ENCODE measurements at regions not wholly inside any gene's neighbourhood (a gene's known extent, or its start where the extent isn't known, plus 50 kb on each side); places are given as distances from the start of the nearest gene placed in this dataset.

- 47% methylated on average over 2 of the region's 2 CpGs; no CpG with 5 or more reads in 1 of the 2 experiments for WGBS, 2 experiments (ENCODE audit: extremely low coverage in 1 of 2, insufficient coverage in 1 of 2, insufficient read length in 1 of 2, insufficient replicate concordance in 2 of 2, low coverage in 1 of 2, low lambda C conversion rate in 2 of 2, missing lambda C conversion rate in 1 of 2)
- no peak for FAIRE-seq
These were observed 421.4 kb upstream of the AUTS2 start for GRCh38 chr7:69176841-69177240.

More at GRCh38 chr7:69176841-69177240, 421.4 kb upstream of the AUTS2 start:
- no peaks in the 10 kb centered on the region for H3K27me3 ChIP-seq (replicated peaks in 1 of 4; ENCODE audit: control insufficient read depth in 3 of 4, extremely low read depth in 1 of 4, insufficient read depth in 3 of 4, low read length in 3 of 4)
- peaks cover 7 to 9% of the 10 kb centered on the region in 2 experiments; a peak in 2 of 4 replicates for H3K9me3 ChIP-seq (ENCODE audit: insufficient read depth in 2 of 2, low read depth in 1 of 2, low read length in 1 of 2)
- H3K36me3 ChIP-seq (ENCODE audit: control insufficient read depth in 2 of 4, insufficient read depth in 4 of 4, low read length in 3 of 4): no peaks in the 10 kb centered on the region
- H3K79me1 ChIP-seq (ENCODE audit: low read depth, low read length): no peaks in the 10 kb centered on the region
- no peak overlapping the region for H2BK120ac ChIP-seq (replicated peaks; ENCODE audit: low read depth, low read length)
- no peak overlapping the region for H3K4me3 ChIP-seq (ENCODE audit: extremely low read depth in 1 of 4, insufficient read depth in 2 of 4, low read depth in 3 of 4, low read length in 4 of 4)
- CTCF ChIA-PET (ENCODE audit: partially characterized antibody): no interaction called here
- no peak overlapping the region for H3K4me2 ChIP-seq (ENCODE audit: insufficient read depth in 1 of 2, low read depth in 2 of 2, low read length in 2 of 2)
- no peak overlapping the region for H3K56ac ChIP-seq (replicated peaks; ENCODE audit: insufficient read length, low read depth, low read length)
- no peaks in the 10 kb centered on the region for H4K20me1 ChIP-seq (replicated peaks in 1 of 2; ENCODE audit: control insufficient read depth in 1 of 2, insufficient read depth in 2 of 2, low read length in 2 of 2)
- no peaks in the 10 kb centered on the region for H3K79me2 ChIP-seq (ENCODE audit: control insufficient read depth in 1 of 2, insufficient read depth in 2 of 2, low read length in 2 of 2)
- H2AFZ ChIP-seq (ENCODE audit: low read length): no peak overlapping the region
- H3K23ac ChIP-seq (ENCODE audit: insufficient read length): no peak overlapping the region
- no peak for DNase-seq (ENCODE audit: low read depth in 1 of 2, low spot score in 2 of 2)
- TF ChIP-seq EP300 (IDR thresholded peaks at IDR 0.05; ENCODE audit: borderline replicate concordance in 1 of 2, low read depth in 2 of 2, low read length in 2 of 2): no peak
- H4K8ac ChIP-seq (ENCODE audit: extremely low read depth, insufficient read depth, low read length): no peak overlapping the region
- no peak overlapping the region for H2BK20ac ChIP-seq (ENCODE audit: low read length)
- H3K9ac ChIP-seq (replicated peaks in 1 of 4; ENCODE audit: extremely low read depth in 1 of 4, low read depth in 3 of 4, low read length in 3 of 4): no peak overlapping the region
- no peak overlapping the region for H3K4ac ChIP-seq (replicated peaks; ENCODE audit: insufficient read length, low read depth, low read length)
- no peak overlapping the region for H4K91ac ChIP-seq (replicated peaks; ENCODE audit: insufficient read length, low read length)
- H4K5ac ChIP-seq (ENCODE audit: insufficient read length, low read depth, low read length): no peak overlapping the region
- H3K14ac ChIP-seq (ENCODE audit: insufficient read length): no peak overlapping the region
- POLR2A ChIA-PET (ENCODE audit: partially characterized antibody): no interaction called here
- no peaks in the 10 kb centered on the region for H3K23me2 ChIP-seq (ENCODE audit: low read depth, low read length)
- no peak overlapping the region for H3K18ac ChIP-seq (ENCODE audit: extremely low read depth, low read length)
- no peak overlapping the region for H2BK15ac ChIP-seq (ENCODE audit: low read length)
- H2BK12ac ChIP-seq (ENCODE audit: low read depth, low read length): no peak overlapping the region
- H3K4me1 ChIP-seq (replicated peaks in 1 of 4; ENCODE audit: control insufficient read depth in 3 of 4, insufficient read depth in 4 of 4, low read length in 3 of 4): no peaks in the 10 kb centered on the region
- H2BK5ac ChIP-seq (ENCODE audit: low read depth, low read length): no peak overlapping the region
- H3K27ac ChIP-seq (ENCODE audit: low read depth, low read length): no peak overlapping the region
- no peak overlapping the region for H2AK5ac ChIP-seq (ENCODE audit: low read depth, low read length)

Data from H1 (cell line).